Muscle of arm (tissue), 1 donor: ENCODE measurements at regions not wholly inside any gene's neighbourhood (a gene's known extent, or its start where the extent isn't known, plus 50 kb on each side); places are given as distances from the start of the nearest gene placed in this dataset.
"Not testable (repeated sequence)": the region's sequence is repeated elsewhere in the genome, so short reads cannot be mapped to it uniquely, and the experiment has no call there.

Source experiments
- DNase-seq: peaks from one replicate; pipeline ENCODE4 v3.0.0-alpha.2; 2013

GRCh38 chr2:212864186-212864585 lies 287.2 kb downstream of the IKZF2 start:
- no peak for DNase-seq

DNA sequence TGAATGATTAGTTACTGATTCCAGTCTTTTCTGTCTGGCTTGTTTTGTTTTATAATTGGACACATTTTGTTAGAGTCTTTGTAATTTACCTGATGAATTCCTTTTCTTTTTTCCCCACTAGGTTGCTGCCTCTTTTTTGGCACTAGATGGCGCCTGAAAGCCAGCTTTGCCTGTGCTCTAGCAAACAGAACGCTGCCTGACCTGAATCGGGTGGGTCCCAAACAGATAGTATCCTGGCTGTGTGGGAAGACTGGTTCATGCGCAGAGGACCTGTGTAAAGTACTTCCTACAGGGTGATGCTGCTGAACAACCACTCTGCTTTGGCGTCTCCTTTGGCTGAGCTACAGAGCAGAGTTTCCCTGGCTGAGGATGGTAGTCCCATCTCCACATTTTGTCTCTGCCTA lies 288.2 kb downstream of the IKZF2 start:
- no peak for DNase-seq

DNA sequence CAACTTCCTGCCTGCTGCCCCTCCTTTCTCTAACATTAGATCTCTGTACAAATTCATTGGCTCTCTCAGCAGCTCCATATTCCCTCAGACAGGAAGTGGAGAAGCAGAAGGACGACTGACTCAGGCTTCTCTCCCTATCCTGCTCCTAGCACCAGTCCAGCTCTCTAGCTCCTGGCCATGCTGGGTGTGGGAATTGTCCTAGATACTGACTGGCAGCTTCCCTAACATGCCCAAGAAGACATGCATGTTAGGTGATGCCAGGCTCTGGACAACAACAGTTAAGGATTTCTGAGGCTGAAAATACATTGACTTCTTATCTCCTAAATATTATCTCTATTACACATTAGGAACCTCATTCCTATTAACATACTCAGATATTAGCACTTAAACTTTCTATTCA lies 292.9 kb downstream of the IKZF2 start:
- DNase-seq: no peak

DNA sequence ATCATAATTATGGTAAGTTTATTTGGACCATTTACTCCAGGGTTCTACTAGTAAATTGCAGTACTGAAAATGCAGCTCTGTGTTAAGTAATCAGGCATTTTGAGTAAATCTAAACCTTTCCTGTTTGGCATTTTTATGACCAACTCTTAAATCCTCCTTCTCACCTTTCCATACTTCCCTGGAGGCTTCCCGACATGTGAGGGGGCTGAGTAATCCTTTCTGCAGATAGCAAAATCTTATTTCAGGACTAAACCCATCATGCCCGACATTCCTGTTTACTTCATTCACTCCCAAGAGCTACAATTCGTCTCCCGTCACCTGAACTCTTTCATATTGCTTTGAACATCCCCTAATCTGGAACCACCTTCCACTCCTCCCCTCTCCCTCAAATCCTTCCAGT lies 296.6 kb downstream of the IKZF2 start:
- no peak for DNase-seq

DNA sequence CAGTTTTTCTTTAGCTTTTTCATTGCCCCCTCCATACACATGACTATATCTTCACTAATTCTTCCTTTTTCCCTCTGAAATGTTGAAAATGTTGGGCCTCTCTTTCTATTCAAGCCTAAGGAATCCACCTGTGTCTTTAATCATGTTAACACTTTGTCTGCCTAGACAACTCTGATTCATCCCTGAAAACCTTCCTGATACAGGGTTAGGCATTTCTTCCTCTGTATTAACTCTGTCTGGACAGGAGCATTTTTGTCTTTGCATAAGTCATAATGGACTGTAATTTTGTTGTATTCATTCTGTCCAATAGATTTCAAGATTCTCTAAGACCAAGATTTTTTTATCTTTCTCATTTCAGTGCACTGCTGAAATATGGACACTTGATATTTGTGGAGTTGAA lies 297.3 kb downstream of the IKZF2 start:
- DNase-seq: no peak

GRCh38 chr2:212845941-212846340 lies 305.5 kb downstream of the IKZF2 start:
- no peak for DNase-seq

DNA sequence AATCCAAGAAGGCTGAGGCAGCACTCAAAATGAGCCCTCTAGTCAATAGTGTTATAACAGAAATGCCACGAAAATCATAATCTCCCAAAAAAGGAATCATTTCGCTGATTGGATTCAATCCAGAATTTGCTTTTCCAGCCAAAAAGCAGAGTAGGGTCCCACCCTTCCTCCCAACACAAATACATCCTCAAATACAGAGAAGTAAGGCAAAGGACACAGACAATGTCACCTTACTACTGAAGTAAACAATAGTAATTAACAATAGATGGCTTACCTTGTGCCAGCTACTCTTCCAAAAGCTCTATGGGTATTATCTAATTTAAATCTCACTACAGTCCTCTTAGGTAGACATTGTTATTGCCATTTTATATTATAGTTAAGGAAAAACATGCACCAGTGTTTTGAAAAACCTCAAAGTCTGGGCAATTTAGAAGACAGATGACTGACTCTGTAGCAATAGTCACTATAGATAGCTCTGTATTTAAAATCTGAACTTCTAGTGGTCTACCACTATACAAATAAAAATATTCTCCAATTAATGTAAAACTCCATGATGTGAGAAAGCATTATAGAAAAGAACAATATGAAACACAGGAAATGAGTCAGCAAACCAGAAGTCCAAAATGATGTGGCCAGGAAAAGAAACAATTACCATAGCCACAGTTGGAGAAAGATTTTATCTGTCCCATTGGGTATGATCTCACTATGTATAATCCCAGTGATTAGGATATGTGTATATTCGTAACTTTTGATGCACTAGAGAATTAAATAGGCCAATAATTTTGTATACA lies 305.0 kb upstream of the ERBB4 start:
- no peak for DNase-seq

DNA sequence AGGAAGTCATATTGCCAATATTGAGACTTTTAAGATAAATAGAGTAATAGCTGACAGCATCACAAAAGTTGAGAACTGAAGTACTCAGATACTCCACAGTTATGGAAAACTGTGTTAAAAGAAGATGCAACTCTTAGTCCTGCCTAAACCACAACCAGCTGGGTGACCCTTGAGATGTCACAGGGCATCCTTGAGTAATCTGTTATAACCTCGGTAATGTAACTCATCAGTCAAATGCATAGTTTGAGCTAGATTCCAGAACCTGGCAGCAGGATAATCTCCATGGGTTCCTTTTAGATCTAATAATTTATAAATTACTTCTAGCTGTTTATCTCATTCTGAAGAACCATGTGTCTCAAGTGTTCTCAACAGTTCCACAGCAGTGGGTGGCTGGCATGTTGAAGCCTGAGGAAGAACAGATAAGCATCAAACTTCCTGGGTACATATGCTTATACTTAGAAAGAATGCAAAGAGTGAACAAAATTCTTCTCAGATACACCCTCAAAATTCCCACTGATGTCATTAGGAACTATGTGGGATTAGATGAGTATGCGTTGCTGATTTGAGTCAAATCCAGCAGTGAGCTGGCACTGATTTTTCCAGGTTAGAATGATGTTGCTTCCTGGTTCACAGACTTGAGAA lies 304.1 kb upstream of the ERBB4 start:
- no peak for DNase-seq

GRCh38 chr2:212841460-212841859 lies 302.9 kb upstream of the ERBB4 start:
- no peak for DNase-seq

- DNase-seq: no peak
Measured at GRCh38 chr2:212832211-212833195, 293.9 kb upstream of the ERBB4 start.

GRCh38 chr2:212831671-212832199 lies 293.1 kb upstream of the ERBB4 start:
- no peak for DNase-seq

GRCh38 chr2:212816267-212816666 lies 277.7 kb upstream of the ERBB4 start:
- no peak for DNase-seq

GRCh38 chr2:212815453-212815852 lies 276.9 kb upstream of the ERBB4 start:
- DNase-seq: no peak

DNA sequence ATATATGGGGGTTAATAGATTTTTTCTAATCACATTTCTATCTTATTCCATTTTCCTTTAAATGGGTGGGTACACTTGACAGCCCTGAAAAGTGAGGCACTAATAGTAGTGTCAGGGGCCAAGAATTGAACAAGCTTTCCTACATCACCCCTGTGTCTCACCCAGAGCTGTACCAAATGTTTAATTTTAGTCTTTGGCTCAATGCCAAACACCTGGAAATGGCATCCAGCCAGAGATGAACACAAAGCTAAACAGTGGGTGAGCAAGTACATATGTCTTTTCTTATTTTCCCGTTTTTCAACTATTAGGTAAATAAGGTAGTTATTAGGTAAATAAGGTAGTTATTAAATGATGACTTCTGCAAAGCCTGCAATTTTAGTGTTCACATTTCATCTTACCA lies 276.3 kb upstream of the ERBB4 start:
- no peak for DNase-seq

GRCh38 chr2:212811921-212812320 lies 273.3 kb upstream of the ERBB4 start:
- DNase-seq: no peak

DNA sequence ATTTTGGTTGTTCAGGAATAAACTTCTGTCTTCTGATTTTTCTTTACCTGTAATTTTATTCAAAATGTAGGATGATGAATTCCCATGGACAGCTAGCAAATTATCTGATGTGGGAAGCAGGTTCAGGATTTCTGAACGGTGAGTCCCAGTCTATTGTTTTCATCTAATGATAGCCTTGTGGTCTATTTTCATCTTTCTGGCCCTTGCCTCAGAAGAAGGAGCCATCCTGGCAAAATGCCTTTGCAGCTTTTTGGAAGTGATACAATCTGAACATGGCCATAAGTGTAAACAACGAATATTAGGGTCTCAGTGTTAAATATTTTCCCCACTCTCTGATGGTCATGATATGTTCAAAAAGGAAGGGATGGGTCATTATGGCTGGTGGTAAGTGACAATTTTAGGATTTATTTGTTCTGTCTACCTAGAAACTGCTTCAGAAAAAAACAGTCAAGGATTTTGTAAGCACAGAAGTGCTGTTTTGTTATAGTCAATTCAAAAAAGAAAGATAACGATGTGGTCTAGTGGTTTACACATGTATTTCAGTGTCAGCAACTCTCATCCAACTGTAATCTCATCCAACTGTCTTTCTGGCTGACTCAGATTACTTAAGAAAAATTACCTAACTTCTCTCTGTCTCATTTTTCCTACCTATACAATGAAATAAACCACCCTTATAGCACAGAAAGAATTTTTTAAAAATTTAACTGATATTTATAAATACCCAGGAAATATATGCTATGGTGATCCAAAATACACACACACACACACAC lies 272.6 kb upstream of the ERBB4 start:
- no peak for DNase-seq

GRCh38 chr2:212797484-212798205 lies 259.0 kb upstream of the ERBB4 start:
- DNase-seq: no peak

DNA sequence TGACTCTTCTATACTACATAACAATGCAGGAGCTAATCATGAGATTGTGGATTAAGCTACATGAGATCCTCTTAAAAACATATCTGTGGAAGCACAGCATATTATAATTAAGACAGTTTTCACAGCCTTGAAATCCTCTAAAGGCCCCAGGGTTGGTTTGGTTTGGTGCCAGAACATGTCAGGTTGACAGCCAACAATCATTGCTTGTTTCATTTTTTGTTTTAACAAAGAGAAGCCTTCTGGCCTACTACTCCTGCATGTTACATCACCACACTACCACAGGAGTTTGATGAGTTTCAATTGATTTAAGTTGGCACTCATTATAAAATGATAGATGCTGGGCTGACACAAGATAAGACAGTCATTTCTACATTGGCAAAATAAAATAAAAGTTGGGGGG lies 255.9 kb upstream of the ERBB4 start:
- no peak for DNase-seq

DNA sequence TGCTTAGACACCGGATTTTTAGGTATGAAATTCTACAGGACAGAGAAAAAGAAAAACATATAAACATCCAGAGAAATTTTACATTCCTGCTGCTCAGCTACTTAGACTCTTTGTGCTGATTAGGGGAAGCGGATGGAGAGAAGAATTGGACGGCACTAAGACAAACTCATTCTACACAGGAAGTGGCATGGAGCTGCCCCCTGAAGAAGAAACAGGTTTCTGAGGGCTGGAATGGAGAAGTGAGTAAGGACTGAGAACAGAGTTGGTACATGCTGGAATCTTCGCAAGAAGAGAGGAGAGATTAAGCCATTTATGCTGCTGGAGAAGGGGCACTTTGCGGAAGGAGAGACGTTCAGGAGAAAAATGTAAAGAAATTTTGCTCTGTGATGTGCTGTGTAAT lies 253.0 kb upstream of the ERBB4 start:
- no peak for DNase-seq

DNA sequence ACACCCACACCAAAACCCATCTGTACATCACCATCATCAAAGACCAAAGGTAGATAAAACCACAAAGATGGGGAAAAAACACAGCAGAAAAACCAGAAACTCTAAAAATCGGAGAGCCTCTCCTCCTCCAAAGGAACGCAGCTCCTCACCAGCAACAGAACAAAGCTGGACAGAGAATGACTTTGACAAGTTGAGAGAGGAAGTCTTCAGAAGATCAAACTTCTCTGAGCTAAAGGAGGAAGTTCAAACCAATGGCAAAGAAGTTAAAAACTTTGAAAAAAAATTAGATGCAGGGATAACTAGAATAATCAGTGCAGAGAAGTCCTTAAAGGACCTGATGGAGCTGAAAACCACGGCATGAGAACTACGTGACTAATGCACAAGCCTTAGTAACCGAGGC lies 247.5 kb upstream of the ERBB4 start:
- not testable (repeated sequence) for DNase-seq

GRCh38 chr2:212777020-212777491 lies 238.5 kb upstream of the ERBB4 start:
- peak; percentile 19 for DNase-seq
